Transverse colon (tissue), 4 donors: ENCODE measurements at regions not wholly inside any gene's neighbourhood (a gene's known extent, or its start where the extent isn't known, plus 50 kb on each side); places are given as distances from the start of the nearest gene placed in this dataset.

Experiments used
- DNase-seq: peaks from one replicate; pipeline ENCODE4 v3.0.0-alpha.2; 2019
- H3K27ac ChIP-seq, 4 donors: fragments of 200-600 bp; sonication (generic); 2 replicates each; pipeline ENCODE4 v1.5.1; 2016 to 2018; ENCODE audit warnings: inconsistent platforms in 4 of 4
- H3K27me3 ChIP-seq: fragments of 200-600 bp; sonication (generic); 2 replicates; pipeline ENCODE4 v1.5.1; 2017; ENCODE audit warnings: inconsistent platforms
- H3K36me3 ChIP-seq, 4 donors: fragments of 200-600 bp; sonication (generic); 2 replicates each; pipeline ENCODE4 v1.5.1; 2017 to 2019; ENCODE audit warnings: inconsistent platforms in 4 of 4
- H3K4me1 ChIP-seq, 4 donors: fragments of 200-600 bp; sonication (generic); 2 replicates each; pipeline ENCODE4 v1.5.1; 2017 to 2020; ENCODE audit warnings: inconsistent platforms in 4 of 4
- H3K4me3 ChIP-seq, 4 donors: fragments of 200-600 bp; sonication (generic); 1 replicate in 1 of 4; 2 replicates in 3 of 4; pipeline versions ENCODE4 v1.5.1 to v1.6.1; 2017 to 2019; ENCODE audit warnings: inconsistent platforms in 4 of 4
- H3K9me3 ChIP-seq, 2 donors: fragments of 200-600 bp; sonication (generic); 2 replicates each; pipeline ENCODE4 v1.5.1; 2017 to 2019; ENCODE audit warnings: inconsistent platforms in 2 of 2
- CTCF ChIP-seq, 5 experiments: fragments of 200-600 bp in 3 of 5; fragments of 450-650 bp in 2 of 5; sonication (generic) in 3 of 5; IDR thresholded peaks; 1 replicate in 2 of 5; 2 replicates in 3 of 5; pipeline ENCODE4 v1.5.1; 2016 to 2017; ENCODE audit warnings: antibody characterized with exemption in 5 of 5, inconsistent platforms in 3 of 5, mild to moderate bottlenecking in 2 of 5, moderate library complexity in 1 of 5
- EP300 ChIP-seq: sonication (generic); formaldehyde crosslinking; IDR thresholded peaks from one replicate; pipeline ENCODE4 v1.6.1; 2017; ENCODE audit warnings: antibody characterized with exemption, low read depth
- POLR2A ChIP-seq: fragments of 450-650 bp; IDR thresholded peaks from one replicate; pipeline ENCODE4 v1.6.1; 2016; ENCODE audit warnings: antibody characterized with exemption, mild to moderate bottlenecking, moderate library complexity
- POLR2AphosphoS5 ChIP-seq, 3 donors: sonication (generic); formaldehyde crosslinking; IDR thresholded peaks; one replicate each; pipeline ENCODE4 v1.6.1; 2016; ENCODE audit warnings: antibody characterized with exemption in 3 of 3
- WGBS, 2 donors: methylation state at CpG; one replicate each; pipeline ENCODE4 v1.1.5; 2018; ENCODE audit warnings: low coverage in 1 of 2; 5-methylcytosine and 5-hydroxymethylcytosine counted together
- in situ Hi-C, 4 donors: fragments of 200-750 bp; cut with MboI; loops; one replicate each; pipeline versions ENCODE4 v1.15.0 to v1.15.1; 2017; ENCODE audit warnings: low sequenced_read_pairs in 3 of 4, low pct_ligation_motif_present in 1 of 4, low pct_unique_long_range_greater_than_20kb in 1 of 4
- intact Hi-C: fragments of 100-400 bp; cut with DNase I; formaldehyde crosslinking; loops from one replicate; pipeline ENCODE4 v1.15.1; 2023; ENCODE audit warnings: low total_unique reads

DNA sequence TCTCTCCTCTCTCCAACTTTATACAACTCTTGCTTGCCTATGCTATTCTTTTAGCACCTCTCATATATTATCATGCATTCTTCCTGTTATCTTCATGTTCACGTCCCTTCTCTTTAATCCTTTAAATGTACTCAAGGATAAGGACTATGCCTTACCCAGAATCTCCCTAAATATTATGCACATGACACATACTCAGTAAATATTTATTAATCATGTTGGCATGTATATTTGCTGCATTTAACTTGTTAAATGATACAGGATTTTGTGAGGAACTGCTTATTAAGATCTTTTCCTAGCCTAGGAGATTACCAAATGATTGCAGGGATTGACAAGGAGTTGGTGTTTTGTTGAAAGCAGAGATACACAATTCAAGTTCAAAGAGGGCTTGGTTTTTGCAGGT, 109.4 kb downstream of the RGS2 start:
- no peaks in the 10 kb centered on the region for H3K27me3 ChIP-seq
- in situ Hi-C loops (loop anchor here in 1 of 4 donors (25.0 kb wide), 1 partner anchor 431 kb away; no protein-coding TSS in a partner anchor), intact Hi-C loops (no loop called here)
- no peak overlapping the region for H3K4me3 ChIP-seq
- TF ChIP-seq CTCF (IDR thresholded peaks at IDR 0.05) (no peak), POLR2AphosphoS5 (IDR thresholded peaks at IDR 0.05) (no peak), EP300 (no peak), POLR2A (no peak)
- H3K4me1 ChIP-seq: peaks cover 0 to 10% (median 0%) of the 10 kb centered on the region in 4 donors
- H3K36me3 ChIP-seq: no peaks in the 10 kb centered on the region
- DNase-seq: no peak
- no peak overlapping the region for H3K27ac ChIP-seq
- 74 to 83% methylated on average over 1 of the region's 1 CpG for WGBS, 2 donors
- no peaks in the 10 kb centered on the region for H3K9me3 ChIP-seq

GRCh38 chr1:192920412-192920811, 111.6 kb downstream of the RGS2 start:
- Histone ChIP-seq H3K9me3 (no peaks in the 10 kb centered on the region), H3K36me3 (no peaks in the 10 kb centered on the region), H3K27me3 (no peaks in the 10 kb centered on the region), H3K4me3 (no peak overlapping the region), H3K27ac (peak overlapping the region; percentile 27 to 46 (median 38)), H3K4me1 (peaks cover 0 to 7% (median 0%) of the 10 kb centered on the region in 4 donors)
- 56 to 74% methylated on average over 1 to 3 of the region's 3 CpGs for WGBS, 2 donors
- DNase-seq: peak; percentile 13
- in situ Hi-C loops (loop anchor here in 1 of 4 donors (25.0 kb wide), 1 partner anchor 433 kb away; no protein-coding TSS in a partner anchor), intact Hi-C loops (no loop called here)
- no peak for TF ChIP-seq POLR2AphosphoS5 (IDR thresholded peaks at IDR 0.05)

- no peak overlapping the region for H3K4me3 ChIP-seq
- TF ChIP-seq EP300: no peak
- no peak for TF ChIP-seq POLR2A
- no peak for TF ChIP-seq POLR2AphosphoS5 (IDR thresholded peaks at IDR 0.05)
- no peak for TF ChIP-seq CTCF (IDR thresholded peaks at IDR 0.05)
- H3K36me3 ChIP-seq: no peaks in the 10 kb centered on the region
- no peak for DNase-seq
- in situ Hi-C loops: no loop called here
- no peaks in the 10 kb centered on the region for H3K9me3 ChIP-seq
- intact Hi-C loops: no loop called here
- H3K27ac ChIP-seq: no peak overlapping the region
- 84 to 88% methylated on average over 4 of the region's 4 CpGs for WGBS, 2 donors
- H3K4me1 ChIP-seq: no peaks in the 10 kb centered on the region
- no peaks in the 10 kb centered on the region for H3K27me3 ChIP-seq
Observed at GRCh38 chr1:192925609-192926008, 116.8 kb downstream of the RGS2 start.

DNA sequence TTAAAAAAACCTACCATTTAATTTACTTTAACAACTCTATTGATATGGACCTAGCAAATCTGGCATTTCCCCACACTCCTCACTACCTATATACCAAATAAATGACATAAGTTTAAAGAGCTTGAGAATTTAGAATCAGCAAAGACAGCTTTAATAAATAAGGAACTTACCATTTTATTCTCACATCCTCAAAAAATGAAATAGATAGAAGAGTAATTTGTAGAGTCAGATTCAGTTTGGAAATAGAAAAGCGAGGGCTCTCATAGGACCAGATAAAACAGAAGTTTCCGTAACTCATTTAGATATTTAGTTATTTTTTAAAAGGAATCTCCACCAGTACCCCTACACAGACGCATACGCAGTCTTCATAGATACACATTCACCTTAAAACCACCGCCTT, 117.9 kb downstream of the RGS2 start:
- Histone ChIP-seq H3K9me3 (no peaks in the 10 kb centered on the region), H3K27me3 (no peaks in the 10 kb centered on the region), H3K36me3 (no peaks in the 10 kb centered on the region), H3K4me3 (no peak overlapping the region), H3K4me1 (no peaks in the 10 kb centered on the region), H3K27ac (no peak overlapping the region)
- TF ChIP-seq POLR2AphosphoS5 (IDR thresholded peaks at IDR 0.05) (no peak), POLR2A (no peak), EP300 (no peak), CTCF (IDR thresholded peaks at IDR 0.05) (no peak)
- 83 to 89% methylated on average over 5 of the region's 5 CpGs for WGBS, 2 donors
- intact Hi-C loops (no loop called here), in situ Hi-C loops (no loop called here)
- DNase-seq: no peak

DNA sequence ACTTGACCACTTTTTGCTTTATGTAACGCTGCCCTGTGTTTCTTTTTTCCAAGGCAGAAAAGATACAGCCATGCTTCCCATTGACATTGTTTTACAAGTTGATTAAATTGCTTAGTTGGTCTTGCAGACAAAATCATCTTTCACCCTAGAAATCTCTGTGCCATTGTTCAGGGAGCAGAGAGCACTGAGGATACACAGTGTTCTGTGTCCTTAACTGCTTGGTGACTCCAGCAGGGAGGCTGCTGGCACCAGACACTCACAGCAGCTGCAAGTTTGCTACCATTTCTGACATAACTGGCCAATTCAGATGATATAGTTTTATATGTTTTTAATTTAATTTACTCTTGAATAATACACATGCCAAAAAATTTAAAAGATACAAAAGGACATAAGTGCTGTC, 118.7 kb downstream of the RGS2 start:
- intact Hi-C loops: no loop called here
- no peak for TF ChIP-seq CTCF (IDR thresholded peaks at IDR 0.05)
- TF ChIP-seq EP300: no peak
- TF ChIP-seq POLR2A: no peak
- no peak for TF ChIP-seq POLR2AphosphoS5 (IDR thresholded peaks at IDR 0.05)
- WGBS, 2 donors: 91 to 100% methylated on average over 1 of the region's 1 CpG

More for the DNA sequence above, 118.7 kb downstream of the RGS2 start:
- no peak overlapping the region for H3K4me3 ChIP-seq
- no peak overlapping the region for H3K27ac ChIP-seq
- DNase-seq: no peak
- H3K27me3 ChIP-seq: no peaks in the 10 kb centered on the region
- H3K9me3 ChIP-seq: no peaks in the 10 kb centered on the region
- H3K36me3 ChIP-seq: no peaks in the 10 kb centered on the region
- in situ Hi-C loops: no loop called here
- no peaks in the 10 kb centered on the region for H3K4me1 ChIP-seq
